ENCODE measurements at regions not wholly inside any gene's neighbourhood (a gene's known extent, or its start where the extent isn't known, plus 50 kb on each side); places are given as distances from the start of the nearest gene placed in this dataset.

DNA sequence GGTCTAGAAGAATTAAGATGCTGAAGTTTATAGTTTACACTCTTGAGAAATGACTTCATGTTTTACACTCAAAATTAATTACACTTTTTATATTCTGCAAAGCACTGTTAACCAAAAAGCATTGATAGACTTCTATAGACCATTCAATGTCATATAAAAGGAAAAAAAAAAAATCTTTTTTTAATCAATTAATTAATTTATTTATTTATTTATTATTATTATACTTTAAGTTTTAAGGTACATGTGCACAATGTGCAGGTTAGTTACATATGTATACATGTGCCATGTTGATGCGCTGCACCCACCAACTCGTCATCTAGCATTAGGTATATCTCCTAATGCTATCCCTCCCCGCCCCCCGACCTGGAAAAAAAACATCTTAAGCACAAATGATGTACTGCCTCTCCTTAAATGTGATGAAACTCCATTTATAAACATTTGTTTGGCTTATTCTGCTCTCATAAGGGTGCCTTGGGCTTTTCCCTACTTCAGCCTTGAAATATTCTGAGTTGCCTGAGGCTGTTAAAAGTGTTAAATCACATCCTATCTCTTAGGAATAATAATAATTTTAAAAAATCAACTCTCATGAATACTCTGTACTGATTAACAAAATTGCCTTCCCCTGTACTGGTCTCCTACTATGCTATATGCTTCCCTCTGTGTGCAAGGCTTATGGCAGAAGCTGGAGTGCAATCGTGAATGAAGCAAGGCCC, 466.9 kb downstream of the SOX2 start:
- Mint-ChIP-seq H3K9me3 (peaks cover 3% of the 10 kb centered on the region), H3K27me3 (no peaks in the 10 kb centered on the region), H3K36me3 (ENCODE audit: low read depth) (no peaks in the 10 kb centered on the region), H3K27ac (no peak overlapping the region), H3K4me1 (no peaks in the 10 kb centered on the region), H3K4me3 (no peak overlapping the region)
- no peak for DNase-seq
- CTCF ChIA-PET: no interaction called here
- POLR2A ChIA-PET: no interaction called here

- Mint-ChIP-seq H3K27ac (no peak overlapping the region), H3K27me3 (no peaks in the 10 kb centered on the region), H3K36me3 (ENCODE audit: low read depth) (no peaks in the 10 kb centered on the region), H3K9me3 (peaks cover 3% of the 10 kb centered on the region), H3K4me1 (no peaks in the 10 kb centered on the region), H3K4me3 (no peak overlapping the region)
- no peak for DNase-seq
- CTCF ChIA-PET: no interaction called here
- POLR2A ChIA-PET: no interaction called here
Observed at GRCh38 chr3:182179631-182180030, 467.9 kb downstream of the SOX2 start.

GRCh38 chr3:182180654-182181385, 469.1 kb downstream of the SOX2 start:
- no peaks in the 10 kb centered on the region for H3K4me1 Mint-ChIP-seq
- no peaks in the 10 kb centered on the region for H3K36me3 Mint-ChIP-seq (ENCODE audit: low read depth)
- CTCF ChIA-PET: no interaction called here
- no peak overlapping the region for H3K27ac Mint-ChIP-seq
- peaks cover 3% of the 10 kb centered on the region for H3K9me3 Mint-ChIP-seq
- no peak overlapping the region for H3K4me3 Mint-ChIP-seq
- DNase-seq: no peak
- POLR2A ChIA-PET: interaction anchor here (0.6 kb wide), 1 partner anchor 1369 kb away, joined by 3 read pairs; no protein-coding TSS in a partner anchor
- no peaks in the 10 kb centered on the region for H3K27me3 Mint-ChIP-seq

DNA sequence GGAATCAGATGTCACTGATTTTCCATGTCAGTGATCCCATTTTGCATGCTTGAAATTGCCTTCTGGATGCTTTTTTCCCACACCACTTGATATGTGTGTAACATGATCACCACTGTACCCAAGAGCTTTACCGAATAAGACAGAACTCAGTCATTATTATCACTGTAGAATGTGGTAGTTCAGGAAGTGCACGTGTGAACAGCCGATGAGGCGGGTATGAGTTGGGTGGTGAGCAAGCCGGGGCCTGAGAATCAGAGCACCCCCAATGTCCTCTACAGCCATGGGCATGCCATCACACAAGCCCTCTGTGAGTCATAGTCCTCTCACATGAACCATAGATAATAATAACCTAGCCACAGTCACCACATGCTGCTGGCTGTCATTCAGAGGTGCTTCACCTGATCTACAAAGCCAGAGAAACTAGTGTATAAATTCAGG, 470.8 kb downstream of the SOX2 start:
- Mint-ChIP-seq H3K4me1 (no peaks in the 10 kb centered on the region), H3K27ac (no peak overlapping the region), H3K27me3 (no peaks in the 10 kb centered on the region), H3K9me3 (peaks cover 5% of the 10 kb centered on the region), H3K4me3 (no peak overlapping the region), H3K36me3 (ENCODE audit: low read depth) (no peaks in the 10 kb centered on the region)
- POLR2A ChIA-PET: no interaction called here
- no peak for DNase-seq
- CTCF ChIA-PET: no interaction called here

DNA sequence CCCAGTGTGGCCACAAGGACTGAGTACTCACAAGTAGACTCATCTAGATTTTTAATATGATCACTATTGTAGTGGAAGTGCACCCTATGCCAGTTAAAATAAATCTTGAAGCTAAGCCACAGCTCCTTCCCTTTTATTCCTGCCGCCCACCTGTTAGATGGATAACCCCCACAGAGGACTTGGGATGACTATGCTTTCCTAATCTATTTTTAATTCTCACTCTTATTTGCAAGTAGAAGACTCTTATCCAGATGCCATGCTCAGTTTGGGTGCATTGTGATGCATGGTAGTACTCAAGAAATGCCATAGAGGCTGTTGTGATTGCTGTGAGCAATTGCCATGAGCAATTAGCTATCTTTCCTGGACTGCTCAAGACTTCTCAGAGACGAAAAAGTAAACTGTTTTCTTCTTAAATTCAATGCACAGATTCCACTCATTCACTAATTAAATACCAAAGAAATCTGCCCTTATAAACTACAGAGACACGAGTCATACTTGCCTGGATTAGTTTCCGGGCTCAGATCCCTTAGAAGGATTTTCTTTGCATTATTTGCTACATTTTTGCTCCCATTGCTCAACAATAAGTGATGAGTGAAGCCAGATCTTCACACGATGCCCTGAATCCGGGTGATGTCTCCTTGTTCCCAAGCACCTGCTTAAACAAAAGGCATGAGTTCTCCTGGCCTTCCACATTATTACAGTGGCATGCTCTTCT, 472.1 kb downstream of the SOX2 start:
- no peak for DNase-seq
- no peaks in the 10 kb centered on the region for H3K36me3 Mint-ChIP-seq (ENCODE audit: low read depth)
- CTCF ChIA-PET: no interaction called here
- H3K9me3 Mint-ChIP-seq: peaks cover 5% of the 10 kb centered on the region
- no peak overlapping the region for H3K27ac Mint-ChIP-seq
- H3K4me3 Mint-ChIP-seq: no peak overlapping the region
- POLR2A ChIA-PET: no interaction called here
- H3K4me1 Mint-ChIP-seq: no peaks in the 10 kb centered on the region
- H3K27me3 Mint-ChIP-seq: no peaks in the 10 kb centered on the region

GRCh38 chr3:182185313-182185712, 473.6 kb downstream of the SOX2 start:
- H3K9me3 Mint-ChIP-seq: peaks cover 5% of the 10 kb centered on the region
- CTCF ChIA-PET: interaction anchor here (0.6 kb wide), 1 partner anchor 79 kb away, joined by 3 read pairs; no protein-coding TSS in a partner anchor
- POLR2A ChIA-PET: no interaction called here
- no peaks in the 10 kb centered on the region for H3K4me1 Mint-ChIP-seq
- H3K4me3 Mint-ChIP-seq: no peak overlapping the region
- DNase-seq: no peak
- no peaks in the 10 kb centered on the region for H3K36me3 Mint-ChIP-seq (ENCODE audit: low read depth)
- no peaks in the 10 kb centered on the region for H3K27me3 Mint-ChIP-seq
- no peak overlapping the region for H3K27ac Mint-ChIP-seq

GRCh38 chr3:182190056-182190455, 478.3 kb downstream of the SOX2 start:
- DNase-seq: no peak
- Mint-ChIP-seq H3K9me3 (peaks cover 2% of the 10 kb centered on the region), H3K27me3 (no peaks in the 10 kb centered on the region), H3K36me3 (ENCODE audit: low read depth) (no peaks in the 10 kb centered on the region), H3K27ac (no peak overlapping the region), H3K4me1 (no peaks in the 10 kb centered on the region), H3K4me3 (no peak overlapping the region)
- POLR2A ChIA-PET: no interaction called here
- CTCF ChIA-PET: no interaction called here

- DNase-seq: no peak
- ChIA-PET POLR2A (no interaction called here), CTCF (no interaction called here)
- Mint-ChIP-seq H3K27ac (no peak overlapping the region), H3K9me3 (no peaks in the 10 kb centered on the region), H3K27me3 (no peaks in the 10 kb centered on the region), H3K36me3 (ENCODE audit: low read depth) (no peaks in the 10 kb centered on the region), H3K4me3 (no peak overlapping the region), H3K4me1 (no peaks in the 10 kb centered on the region)
Observed at GRCh38 chr3:182198345-182198744, 486.6 kb downstream of the SOX2 start.

DNA sequence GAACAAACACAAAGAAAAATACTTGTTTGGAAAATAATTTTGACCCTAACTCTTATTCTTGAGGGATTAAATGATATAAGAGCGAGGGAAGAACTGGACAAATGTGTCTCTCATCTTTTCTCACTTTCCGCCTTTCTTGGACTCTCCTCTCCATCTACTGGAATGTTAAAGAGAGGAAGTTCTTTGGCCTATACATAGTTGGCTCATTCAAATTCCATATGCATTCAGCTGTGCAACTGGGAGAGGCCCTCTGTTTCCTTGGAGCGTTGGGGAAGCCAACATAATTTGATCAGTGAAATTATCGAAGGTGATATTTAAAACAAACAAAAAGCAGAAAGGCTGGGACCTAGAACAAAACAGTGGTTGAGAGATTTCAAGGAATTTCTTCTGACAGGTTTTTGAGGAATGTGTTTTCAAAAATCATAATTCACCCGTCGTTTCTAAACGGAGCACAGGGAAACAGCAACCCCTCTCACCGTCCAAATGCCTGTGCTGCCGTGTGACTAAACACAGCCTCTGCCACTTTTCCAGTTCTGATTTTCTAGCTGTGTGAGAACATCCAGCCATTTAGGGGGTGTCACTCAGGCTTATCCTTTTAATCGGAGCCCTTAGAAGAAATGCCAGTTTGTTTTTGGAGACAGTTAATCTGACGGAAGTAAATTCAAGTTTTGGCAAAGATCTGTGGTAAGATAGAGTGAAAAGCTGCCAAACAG, 489.9 kb downstream of the SOX2 start:
- ChIA-PET POLR2A (no interaction called here), CTCF (no interaction called here)
- H3K9me3 Mint-ChIP-seq: no peaks in the 10 kb centered on the region
- H3K27ac Mint-ChIP-seq: no peak overlapping the region
- H3K36me3 Mint-ChIP-seq (ENCODE audit: low read depth): no peaks in the 10 kb centered on the region
- no peak overlapping the region for H3K4me3 Mint-ChIP-seq
- DNase-seq: no peak
- no peaks in the 10 kb centered on the region for H3K27me3 Mint-ChIP-seq
- no peaks in the 10 kb centered on the region for H3K4me1 Mint-ChIP-seq

- ChIA-PET POLR2A (no interaction called here), CTCF (interaction anchor here (0.5 kb wide), 1 partner anchor 50 kb away, joined by 3 read pairs; no protein-coding TSS in a partner anchor)
- Mint-ChIP-seq H3K9me3 (no peaks in the 10 kb centered on the region), H3K4me3 (no peak overlapping the region), H3K27me3 (no peaks in the 10 kb centered on the region), H3K36me3 (ENCODE audit: low read depth) (no peaks in the 10 kb centered on the region), H3K4me1 (no peaks in the 10 kb centered on the region), H3K27ac (no peak overlapping the region)
- no peak for DNase-seq
Observed at GRCh38 chr3:182212479-182213076, 500.9 kb downstream of the SOX2 start.

DNA sequence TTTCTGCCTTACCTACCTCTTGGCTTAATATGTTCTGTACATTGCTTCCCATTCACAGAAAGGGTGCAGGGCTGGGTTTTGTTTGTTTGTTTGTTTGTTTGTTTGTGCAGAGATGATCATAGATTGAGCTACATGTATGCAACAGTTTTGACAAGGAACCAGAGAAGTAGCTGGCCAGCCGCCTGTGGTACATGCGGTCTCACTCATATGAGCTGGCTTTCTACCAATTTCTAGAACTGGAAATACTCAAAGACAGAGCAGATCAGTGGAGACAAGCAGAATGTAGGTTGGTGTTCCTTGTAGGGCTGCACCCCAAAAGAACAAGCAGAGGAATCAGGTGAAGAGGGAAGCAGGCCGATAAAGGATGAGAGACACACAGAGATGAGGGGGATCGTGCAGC, 502.7 kb downstream of the SOX2 start:
- H3K27ac Mint-ChIP-seq: no peak overlapping the region
- CTCF ChIA-PET: interaction anchor here (0.5 kb wide), 1 partner anchor 1855 kb away, joined by 5 read pairs; no protein-coding TSS in a partner anchor
- H3K4me3 Mint-ChIP-seq: no peak overlapping the region
- no peaks in the 10 kb centered on the region for H3K9me3 Mint-ChIP-seq
- POLR2A ChIA-PET: no interaction called here
- no peaks in the 10 kb centered on the region for H3K36me3 Mint-ChIP-seq (ENCODE audit: low read depth)
- DNase-seq: no peak
- H3K27me3 Mint-ChIP-seq: no peaks in the 10 kb centered on the region
- H3K4me1 Mint-ChIP-seq: no peaks in the 10 kb centered on the region

- Mint-ChIP-seq H3K4me3 (no peak overlapping the region), H3K27me3 (no peaks in the 10 kb centered on the region), H3K4me1 (no peaks in the 10 kb centered on the region), H3K27ac (no peak overlapping the region), H3K36me3 (ENCODE audit: low read depth) (no peaks in the 10 kb centered on the region), H3K9me3 (no peaks in the 10 kb centered on the region)
- POLR2A ChIA-PET: no interaction called here
- no peak for DNase-seq
- CTCF ChIA-PET: no interaction called here
Observed at GRCh38 chr3:182215881-182216280, 504.2 kb downstream of the SOX2 start.

Measured in activated CD4-positive, alpha-beta T cell treated with anti-CD3 and anti-CD28 coated beads, Interleukin-2, amount 10 ng/mL, durations not matched to agents 7 days and 5 days (primary cell).